ENCODE measurements at regions not wholly inside any gene's neighbourhood (a gene's known extent, or its start where the extent isn't known, plus 50 kb on each side); places are given as distances from the start of the nearest gene placed in this dataset.

GRCh38 chr4:129314781-129315180 is 218.8 kb downstream of the C4orf33 start:
- TF ChIP-seq EZH2 (IDR thresholded peaks at IDR 0.05; ENCODE audit: borderline replicate concordance, low read depth, low read length) (no peak), MLLT1 (IDR thresholded peaks at IDR 0.05) (no peak), DDX20 (tag; IDR thresholded peaks at IDR 0.05; ENCODE audit: low read depth) (no peak), HDAC6 (IDR thresholded peaks at IDR 0.05; ENCODE audit: low read depth, low read length) (no peak), ZNF224 (CRISPR knock-in tag; IDR thresholded peaks at IDR 0.05) (no peak), EP300 (IDR thresholded peaks at IDR 0.05; ENCODE audit: low read length) (no peak), POLR3G (IDR thresholded peaks at IDR 0.05; ENCODE audit: extremely low read depth, insufficient read length, insufficient replicate concordance) (no peak), ZBTB40 (IDR thresholded peaks at IDR 0.05) (no peak), ZBTB40 (CRISPR knock-in tag; IDR thresholded peaks at IDR 0.05) (no peak), BHLHE40 (IDR thresholded peaks at IDR 0.05; ENCODE audit: low read length) (no peak), ZNF609 (CRISPR knock-in tag; IDR thresholded peaks at IDR 0.05; ENCODE audit: borderline replicate concordance) (no peak), LARP7 (IDR thresholded peaks at IDR 0.05) (no peak), SP1 (CRISPR knock-in tag; IDR thresholded peaks at IDR 0.05) (no peak), U2AF1 (optimal IDR thresholded peaks at IDR 0.05; ENCODE audit: low read depth, low read length) (no peak)
